Neutrophil (primary cell): ENCODE measurements at regions not wholly inside any gene's neighbourhood (a gene's known extent, or its start where the extent isn't known, plus 50 kb on each side); places are given as distances from the start of the nearest gene placed in this dataset.

Source experiments
- H3K27ac ChIP-seq: fragments of 200-600 bp; sonication (generic); 2 replicates; pipeline ENCODE4 v1.5.1; 2016; ENCODE audit warnings: mild to moderate bottlenecking, moderate library complexity
- H3K27me3 ChIP-seq: fragments of 200-600 bp; sonication (generic); 2 replicates; pipeline ENCODE4 v1.6.0; 2016; ENCODE audit warnings: mild to moderate bottlenecking
- H3K36me3 ChIP-seq: fragments of 200-600 bp; sonication (generic); 2 replicates; pipeline ENCODE4 v1.5.1; 2017
- H3K4me1 ChIP-seq, 2 experiments: fragments of 200-600 bp in 1 of 2; sonication (generic) in 1 of 2; 1 replicate in 1 of 2; 2 replicates in 1 of 2; pipeline versions ENCODE4 v1.5.1 to v1.6.1; 2013 to 2016; ENCODE audit warnings: low read depth in 1 of 2, low read length in 1 of 2, mild to moderate bottlenecking in 1 of 2, moderate library complexity in 1 of 2; ENCODE audit not compliant: control insufficient read depth in 1 of 2, insufficient read depth in 1 of 2
- H3K4me3 ChIP-seq, 2 experiments: fragments of 200-600 bp in 1 of 2; sonication (generic) in 1 of 2; 1 replicate in 1 of 2; 2 replicates in 1 of 2; pipeline ENCODE4 v1.5.1; 2013 to 2016; ENCODE audit warnings: low read depth in 1 of 2, low read length in 1 of 2, mild to moderate bottlenecking in 1 of 2, moderate library complexity in 1 of 2
- H3K9me3 ChIP-seq: fragments of 200-600 bp; sonication (generic); 2 replicates; pipeline ENCODE4 v1.5.1; 2016
- CTCF ChIP-seq: fragments of 200-600 bp; sonication (generic); IDR thresholded peaks from 2 replicates; pipeline ENCODE4 v1.5.1; 2016; ENCODE audit warnings: antibody characterized with exemption

- Histone ChIP-seq H3K36me3 (no peaks in the 10 kb centered on the region), H3K4me1 (no peaks in the 10 kb centered on the region), H3K9me3 (peaks cover 16% of the 10 kb centered on the region), H3K27ac (no peak overlapping the region), H3K4me3 (no peak overlapping the region), H3K27me3 (no peaks in the 10 kb centered on the region)
- TF ChIP-seq CTCF, result no peak
Observed at GRCh38 chr7:56493704-56494450, 377.7 kb upstream of the NUPR2 start.

- TF ChIP-seq CTCF, result no peak
- Histone ChIP-seq H3K9me3 (peaks cover 16% of the 10 kb centered on the region), H3K27me3 (no peaks in the 10 kb centered on the region), H3K36me3 (no peaks in the 10 kb centered on the region), H3K4me3 (no peak overlapping the region), H3K4me1 (no peaks in the 10 kb centered on the region), H3K27ac (no peak overlapping the region)
Observed at GRCh38 chr7:56493196-56493595, 377.0 kb upstream of the NUPR2 start.

- no peaks in the 10 kb centered on the region for H3K36me3 ChIP-seq
- no peak overlapping the region for H3K4me3 ChIP-seq
- H3K4me1 ChIP-seq, result no peaks in the 10 kb centered on the region
- H3K9me3 ChIP-seq, result peaks cover 16% of the 10 kb centered on the region
- H3K27ac ChIP-seq, result no peak overlapping the region
- no peak for TF ChIP-seq CTCF
- H3K27me3 ChIP-seq, result no peaks in the 10 kb centered on the region
Observed at GRCh38 chr7:56491636-56492425, 375.6 kb upstream of the NUPR2 start.

- TF ChIP-seq CTCF, result no peak
- H3K27ac ChIP-seq, result no peak overlapping the region
- H3K27me3 ChIP-seq, result no peaks in the 10 kb centered on the region
- no peak overlapping the region for H3K4me3 ChIP-seq
- H3K36me3 ChIP-seq, result no peaks in the 10 kb centered on the region
- peaks cover 28% of the 10 kb centered on the region for H3K9me3 ChIP-seq
- no peaks in the 10 kb centered on the region for H3K4me1 ChIP-seq
Observed at GRCh38 chr7:56483861-56484550, 367.8 kb upstream of the NUPR2 start.

- TF ChIP-seq CTCF, result no peak
- H3K4me1 ChIP-seq, result no peaks in the 10 kb centered on the region
- no peaks in the 10 kb centered on the region for H3K36me3 ChIP-seq
- H3K9me3 ChIP-seq, result peaks cover 28% of the 10 kb centered on the region
- H3K27me3 ChIP-seq, result no peaks in the 10 kb centered on the region
- no peak overlapping the region for H3K27ac ChIP-seq
- no peak overlapping the region for H3K4me3 ChIP-seq
Observed at GRCh38 chr7:56483153-56483552, 366.9 kb upstream of the NUPR2 start.
